Memory B cell (primary cell): ENCODE measurements at regions not wholly inside any gene's neighbourhood (a gene's known extent, or its start where the extent isn't known, plus 50 kb on each side); places are given as distances from the start of the nearest gene placed in this dataset.

Experiments used
- ATAC-seq: fragments of 150-1000 bp; cut with Tn5 transposase; 2 replicates; pipeline ENCODE4 v1.10.0; 2021; ENCODE audit warnings: low read depth, mild to moderate bottlenecking, moderate library complexity
- DNase-seq, 2 donors: peaks; one replicate each; pipeline ENCODE4 v3.0.0; 2022; ENCODE audit warnings: low spot score in 2 of 2
- H3K27ac Mint-ChIP-seq: one replicate; pipeline ENCODE4 v1.8.0; 2022; ENCODE audit warnings: mild to moderate bottlenecking, moderate library complexity, mixed read lengths
- H3K27me3 Mint-ChIP-seq: one replicate; pipeline ENCODE4 v1.8.0; 2022; ENCODE audit warnings: mixed read lengths
- H3K36me3 Mint-ChIP-seq: one replicate; pipeline ENCODE4 v1.8.0; 2022; ENCODE audit warnings: mild to moderate bottlenecking, mixed read lengths
- H3K4me1 Mint-ChIP-seq: one replicate; pipeline ENCODE4 v1.8.0; 2022; ENCODE audit warnings: mixed read lengths
- H3K4me3 Mint-ChIP-seq: one replicate; pipeline ENCODE4 v1.8.0; 2022; ENCODE audit warnings: mild to moderate bottlenecking, moderate library complexity, mixed read lengths
- H3K9me3 Mint-ChIP-seq: one replicate; pipeline ENCODE4 v1.8.0; 2022; ENCODE audit warnings: mixed read lengths

DNA sequence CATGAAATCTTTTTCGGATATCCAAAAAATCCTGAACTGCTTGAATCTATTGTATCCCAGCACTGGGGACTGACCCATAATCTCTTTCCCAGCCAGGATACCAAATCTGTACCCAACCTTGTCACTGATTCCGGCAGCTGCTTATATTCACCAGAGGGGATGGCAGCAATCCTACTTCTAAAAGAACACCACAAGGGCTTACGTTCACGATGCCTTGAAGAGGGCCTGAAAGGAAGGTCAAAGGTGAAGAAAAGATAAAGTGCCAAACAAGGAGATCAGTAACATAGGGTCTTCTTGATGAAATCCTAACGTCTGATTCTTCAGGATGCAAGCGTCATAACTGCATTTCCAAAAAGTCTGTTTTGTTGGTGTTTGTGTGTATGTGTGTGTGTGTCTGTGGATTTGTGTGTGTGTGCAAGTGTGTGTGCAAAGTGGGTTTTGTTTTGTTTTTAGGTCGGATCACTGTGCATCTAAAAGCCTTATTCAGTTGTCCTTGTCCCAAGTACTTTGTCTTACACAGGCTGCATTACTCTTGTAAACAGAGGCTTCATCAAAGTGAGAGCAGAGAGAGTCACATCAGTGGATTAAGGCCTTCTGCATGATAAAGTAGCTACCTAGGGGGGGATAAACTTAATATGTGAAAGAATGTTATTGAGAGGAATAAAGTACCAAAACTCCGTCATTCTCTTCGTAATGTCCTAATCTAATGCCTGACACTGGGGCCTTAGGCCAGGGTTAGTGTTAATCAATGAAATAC, 179.3 kb downstream of the BARHL2 start:
- DNase-seq (no peak), ATAC-seq (no peak)
- no peak overlapping the region for H3K4me3 Mint-ChIP-seq
- H3K27ac Mint-ChIP-seq, result no peak overlapping the region
- peaks cover 2% of the 10 kb centered on the region for H3K27me3 Mint-ChIP-seq
- H3K9me3 Mint-ChIP-seq, result no peaks in the 10 kb centered on the region
- no peaks in the 10 kb centered on the region for H3K36me3 Mint-ChIP-seq
- H3K4me1 Mint-ChIP-seq, result no peaks in the 10 kb centered on the region

- peaks cover 4% of the 10 kb centered on the region for H3K27me3 Mint-ChIP-seq
- DNase-seq (no peak), ATAC-seq (no peak)
- no peak overlapping the region for H3K27ac Mint-ChIP-seq
- H3K36me3 Mint-ChIP-seq, result no peaks in the 10 kb centered on the region
- no peaks in the 10 kb centered on the region for H3K9me3 Mint-ChIP-seq
- no peak overlapping the region for H3K4me3 Mint-ChIP-seq
- H3K4me1 Mint-ChIP-seq, result no peaks in the 10 kb centered on the region
These were observed 182.3 kb downstream of the BARHL2 start for GRCh38 chr1:90534663-90535295.

- Mint-ChIP-seq H3K4me1 (no peaks in the 10 kb centered on the region), H3K9me3 (no peaks in the 10 kb centered on the region), H3K27ac (no peak overlapping the region), H3K36me3 (no peaks in the 10 kb centered on the region), H3K4me3 (no peak overlapping the region), H3K27me3 (peaks cover 4% of the 10 kb centered on the region)
- DNase-seq (no peak), ATAC-seq (no peak)
These were observed 183.0 kb downstream of the BARHL2 start for GRCh38 chr1:90534116-90534515.

- H3K27ac Mint-ChIP-seq, result no peak overlapping the region
- no peaks in the 10 kb centered on the region for H3K4me1 Mint-ChIP-seq
- DNase-seq (no peak), ATAC-seq (no peak)
- H3K36me3 Mint-ChIP-seq, result no peaks in the 10 kb centered on the region
- H3K4me3 Mint-ChIP-seq, result no peak overlapping the region
- H3K9me3 Mint-ChIP-seq, result peaks cover 11% of the 10 kb centered on the region
- peaks cover 2% of the 10 kb centered on the region for H3K27me3 Mint-ChIP-seq
These were observed 190.1 kb downstream of the BARHL2 start for GRCh38 chr1:90526954-90527353.

DNA sequence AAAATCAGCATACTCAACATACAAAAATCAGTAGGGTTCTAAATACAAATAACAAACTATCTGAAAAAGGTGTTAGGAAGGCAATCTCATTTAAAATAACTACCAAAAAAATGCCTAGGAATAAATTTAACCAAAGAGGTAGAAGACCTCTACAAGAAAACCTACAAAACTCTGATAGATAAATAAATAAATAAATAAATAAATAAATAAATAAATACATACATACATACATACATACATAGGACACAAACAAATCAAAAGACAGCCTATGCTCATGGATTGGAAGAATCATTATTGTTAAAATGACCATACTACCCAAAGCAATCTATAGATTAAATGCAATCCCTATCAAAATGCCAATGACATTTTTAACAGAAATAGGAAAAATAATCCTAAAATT, 194.7 kb downstream of the BARHL2 start:
- H3K9me3 Mint-ChIP-seq, result peaks cover 12% of the 10 kb centered on the region
- H3K27me3 Mint-ChIP-seq, result no peaks in the 10 kb centered on the region
- DNase-seq (no peak), ATAC-seq (no peak)
- H3K4me1 Mint-ChIP-seq, result no peaks in the 10 kb centered on the region
- H3K36me3 Mint-ChIP-seq, result no peaks in the 10 kb centered on the region
- no peak overlapping the region for H3K27ac Mint-ChIP-seq
- no peak overlapping the region for H3K4me3 Mint-ChIP-seq

GRCh38 chr1:90513956-90514355, 203.1 kb downstream of the BARHL2 start:
- no peak for DNase-seq
- Mint-ChIP-seq H3K4me1 (no peaks in the 10 kb centered on the region), H3K27me3 (no peaks in the 10 kb centered on the region), H3K9me3 (peaks cover 2% of the 10 kb centered on the region), H3K27ac (no peak overlapping the region), H3K36me3 (no peaks in the 10 kb centered on the region), H3K4me3 (no peak overlapping the region)
- no peak for ATAC-seq

DNA sequence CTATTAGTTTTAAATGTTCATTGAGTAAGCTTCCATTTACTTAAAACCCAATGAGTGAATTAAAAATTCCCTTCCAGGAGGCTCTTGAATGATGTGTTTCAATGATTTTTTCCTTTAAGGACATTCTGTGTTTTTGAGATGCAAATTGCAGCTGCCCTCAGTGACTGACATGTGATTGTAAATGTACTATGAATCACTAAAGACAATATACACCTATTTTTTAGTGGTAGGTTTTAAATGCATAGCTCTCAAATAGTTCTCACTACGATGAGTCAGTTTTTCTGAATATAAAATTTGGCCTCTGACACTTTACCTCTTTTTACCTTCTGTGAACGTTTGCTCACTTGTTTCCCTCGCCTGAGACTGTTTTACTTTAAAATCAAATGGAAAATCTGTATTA, 204.7 kb downstream of the BARHL2 start:
- DNase-seq (no peak), ATAC-seq (no peak)
- Mint-ChIP-seq H3K4me1 (no peaks in the 10 kb centered on the region), H3K36me3 (no peaks in the 10 kb centered on the region), H3K9me3 (no peaks in the 10 kb centered on the region), H3K27me3 (no peaks in the 10 kb centered on the region), H3K27ac (no peak overlapping the region), H3K4me3 (no peak overlapping the region)

DNA sequence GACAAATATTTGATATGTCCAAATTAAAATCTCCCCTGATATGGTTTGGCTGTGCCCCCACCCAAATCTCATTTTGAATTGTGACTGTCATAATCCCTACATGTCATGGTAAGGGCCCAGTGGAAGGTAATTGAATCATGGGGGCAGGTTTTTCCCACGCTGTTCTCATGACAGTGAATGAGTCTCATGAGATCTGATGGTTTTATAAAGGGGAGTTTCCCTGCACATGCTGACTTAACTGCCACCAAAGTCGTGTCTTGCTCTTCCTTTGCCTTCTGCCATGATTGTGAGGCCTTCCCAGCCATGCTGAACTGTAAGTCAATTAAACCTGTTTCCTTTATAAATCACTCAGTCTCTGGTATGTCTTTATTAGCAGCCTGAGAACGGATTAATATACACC, 207.0 kb downstream of the BARHL2 start:
- Mint-ChIP-seq H3K4me3 (no peak overlapping the region), H3K4me1 (no peaks in the 10 kb centered on the region), H3K9me3 (no peaks in the 10 kb centered on the region), H3K36me3 (no peaks in the 10 kb centered on the region), H3K27me3 (no peaks in the 10 kb centered on the region), H3K27ac (no peak overlapping the region)
- ATAC-seq (no peak), DNase-seq (no peak)

DNA sequence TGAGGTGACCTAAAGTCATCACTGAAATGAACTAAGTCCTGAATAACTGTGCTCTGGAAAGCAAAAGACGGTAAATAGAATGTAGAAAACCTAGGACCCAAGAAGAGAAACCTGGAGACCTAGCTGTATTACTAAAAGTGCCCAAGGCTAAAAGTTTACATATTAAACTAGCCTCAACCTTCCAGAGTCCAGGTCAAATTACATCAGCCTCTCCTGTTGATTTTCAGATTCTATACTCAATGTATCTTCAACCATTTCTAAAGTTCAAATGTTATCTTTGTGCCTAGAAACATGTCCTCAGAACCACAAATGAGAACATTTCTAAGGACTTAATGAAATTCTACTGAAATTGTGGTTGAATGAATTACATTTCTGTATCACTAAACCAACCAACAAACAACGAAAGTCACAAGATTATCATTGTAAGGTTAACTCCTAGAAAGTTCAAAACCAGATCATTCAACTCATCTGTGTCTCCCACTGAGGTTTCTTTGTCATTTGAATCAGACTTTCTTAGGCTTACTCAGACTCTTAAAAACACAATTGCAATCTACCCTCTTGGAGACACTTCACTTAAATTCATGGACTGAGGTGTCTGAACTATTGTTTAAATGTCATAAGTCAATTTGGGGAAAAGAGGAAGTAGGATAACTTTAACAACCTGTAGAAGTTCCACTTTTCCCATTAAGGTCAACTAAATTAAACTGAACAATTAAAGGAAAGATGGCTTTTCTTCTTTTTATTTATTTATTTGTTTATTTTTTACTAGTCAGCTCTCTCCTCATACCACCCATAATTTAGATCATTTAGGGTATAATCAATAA, 207.7 kb downstream of the BARHL2 start:
- DNase-seq (no peak), ATAC-seq (no peak)
- Mint-ChIP-seq H3K4me3 (no peak overlapping the region), H3K27ac (no peak overlapping the region), H3K4me1 (no peaks in the 10 kb centered on the region), H3K27me3 (no peaks in the 10 kb centered on the region), H3K36me3 (no peaks in the 10 kb centered on the region), H3K9me3 (no peaks in the 10 kb centered on the region)

DNA sequence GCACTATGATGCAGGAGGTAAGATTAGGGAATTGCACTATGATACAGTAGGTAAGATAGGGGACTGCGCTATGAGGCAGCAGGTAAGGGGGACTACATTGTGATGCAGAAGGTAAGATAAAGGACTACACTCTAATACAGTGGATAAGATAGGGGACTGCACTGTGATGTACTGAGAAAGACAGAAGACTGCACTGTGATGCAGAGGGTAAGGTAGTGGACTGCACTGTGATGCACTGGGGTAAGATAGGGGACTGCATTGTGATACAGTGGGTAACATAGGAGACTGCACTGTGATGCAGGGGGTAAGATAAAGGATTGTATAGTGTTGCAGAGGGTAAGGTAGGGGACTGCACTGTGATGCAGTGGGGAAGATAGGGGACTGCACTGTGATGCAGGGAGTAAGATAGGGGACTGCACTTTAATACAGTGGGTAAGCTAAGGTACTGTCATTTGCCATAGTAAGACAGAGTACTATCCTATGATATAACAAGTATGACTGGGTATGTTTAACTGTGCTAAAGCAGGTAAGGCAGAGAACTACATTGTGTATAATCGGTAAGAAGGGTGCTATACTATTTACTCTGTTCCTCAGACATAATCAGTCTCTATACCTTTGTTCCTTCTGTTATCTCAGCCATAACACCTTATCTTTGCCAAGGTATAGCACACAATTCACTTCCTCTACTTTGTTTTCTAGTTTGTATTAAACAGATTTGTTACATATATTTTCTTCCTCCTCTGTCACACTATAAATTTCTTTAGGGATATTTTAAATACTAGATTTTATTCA, 208.5 kb downstream of the BARHL2 start:
- H3K9me3 Mint-ChIP-seq, result no peaks in the 10 kb centered on the region
- no peak overlapping the region for H3K27ac Mint-ChIP-seq
- no peak for DNase-seq
- no peak overlapping the region for H3K4me3 Mint-ChIP-seq
- no peaks in the 10 kb centered on the region for H3K27me3 Mint-ChIP-seq
- ATAC-seq, result no peak
- H3K4me1 Mint-ChIP-seq, result no peaks in the 10 kb centered on the region
- no peaks in the 10 kb centered on the region for H3K36me3 Mint-ChIP-seq

DNA sequence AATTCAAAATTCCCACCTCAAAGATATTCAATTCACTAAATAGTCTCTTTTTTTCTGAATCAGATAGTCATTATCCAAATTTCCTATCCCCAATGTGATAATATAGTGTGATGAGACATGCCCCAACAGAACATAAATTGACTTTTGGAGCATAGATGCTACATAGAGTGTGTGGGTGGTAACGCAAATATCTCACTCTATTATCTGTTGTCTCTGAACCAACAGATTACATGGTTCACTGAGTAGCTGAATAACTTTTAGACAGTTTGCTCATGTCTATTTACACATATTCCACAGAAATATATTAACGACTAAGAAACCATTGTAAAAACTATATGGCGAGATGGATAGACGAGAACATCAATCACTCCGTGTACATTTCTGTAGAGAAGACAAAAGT, 209.9 kb downstream of the BARHL2 start:
- DNase-seq (no peak), ATAC-seq (no peak)
- no peaks in the 10 kb centered on the region for H3K36me3 Mint-ChIP-seq
- H3K4me1 Mint-ChIP-seq, result no peaks in the 10 kb centered on the region
- H3K27ac Mint-ChIP-seq, result no peak overlapping the region
- H3K27me3 Mint-ChIP-seq, result no peaks in the 10 kb centered on the region
- H3K9me3 Mint-ChIP-seq, result no peaks in the 10 kb centered on the region
- no peak overlapping the region for H3K4me3 Mint-ChIP-seq

GRCh38 chr1:90505806-90506205, 211.3 kb downstream of the BARHL2 start:
- ATAC-seq (no peak), DNase-seq (no peak)
- Mint-ChIP-seq H3K4me3 (no peak overlapping the region), H3K27me3 (no peaks in the 10 kb centered on the region), H3K27ac (no peak overlapping the region), H3K36me3 (no peaks in the 10 kb centered on the region), H3K9me3 (no peaks in the 10 kb centered on the region), H3K4me1 (no peaks in the 10 kb centered on the region)

DNA sequence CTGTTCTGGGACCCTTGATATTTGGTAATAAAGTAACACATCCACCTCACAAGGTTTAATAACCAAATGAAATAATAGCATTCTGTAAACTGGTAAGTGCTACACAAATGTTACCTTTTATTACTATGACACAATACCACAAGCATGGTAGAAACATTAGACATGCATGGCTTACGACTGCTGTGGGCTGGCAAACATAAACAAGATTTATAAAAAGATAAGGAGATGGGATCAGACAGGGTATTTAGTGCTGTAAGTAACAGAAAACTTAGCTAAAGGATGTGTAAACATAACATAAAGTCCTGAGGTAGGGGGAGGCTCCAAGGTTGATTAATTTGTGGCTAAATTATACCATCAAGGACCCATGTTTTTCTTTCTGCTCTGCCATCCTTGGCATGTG, 212.6 kb downstream of the BARHL2 start:
- no peaks in the 10 kb centered on the region for H3K9me3 Mint-ChIP-seq
- no peaks in the 10 kb centered on the region for H3K4me1 Mint-ChIP-seq
- no peak overlapping the region for H3K27ac Mint-ChIP-seq
- H3K27me3 Mint-ChIP-seq, result peaks cover 1% of the 10 kb centered on the region
- no peak for DNase-seq
- no peaks in the 10 kb centered on the region for H3K36me3 Mint-ChIP-seq
- ATAC-seq, result no peak
- H3K4me3 Mint-ChIP-seq, result no peak overlapping the region

DNA sequence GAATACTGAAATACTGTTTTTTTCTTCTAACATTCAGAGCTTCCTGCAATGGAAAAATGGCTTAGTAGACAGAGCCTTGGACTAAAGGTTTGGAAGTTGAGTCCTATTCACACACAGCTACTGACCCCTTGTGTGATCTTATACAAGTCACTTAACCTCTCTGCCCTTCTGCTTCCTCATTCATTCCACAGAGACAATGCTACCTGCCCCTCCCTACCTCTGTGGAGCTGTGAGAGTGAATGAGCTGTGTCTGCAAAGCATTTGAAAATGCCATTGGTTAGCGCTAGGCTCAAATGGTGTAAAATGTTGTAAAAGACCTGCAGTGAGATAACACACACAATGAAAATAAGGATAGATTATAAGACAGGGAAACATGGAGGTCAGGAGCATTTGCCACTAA, 214.4 kb downstream of the BARHL2 start:
- ATAC-seq (no peak), DNase-seq (no peak)
- no peaks in the 10 kb centered on the region for H3K4me1 Mint-ChIP-seq
- peaks cover 1% of the 10 kb centered on the region for H3K27me3 Mint-ChIP-seq
- H3K36me3 Mint-ChIP-seq, result no peaks in the 10 kb centered on the region
- no peak overlapping the region for H3K4me3 Mint-ChIP-seq
- H3K9me3 Mint-ChIP-seq, result no peaks in the 10 kb centered on the region
- H3K27ac Mint-ChIP-seq, result no peak overlapping the region
